ENCODE measurements at regions not wholly inside any gene's neighbourhood (a gene's known extent, or its start where the extent isn't known, plus 50 kb on each side); places are given as distances from the start of the nearest gene placed in this dataset.

GRCh38 chr7:41887416-41887815 lies 184.5 kb upstream of the INHBA start:
- no peaks in the 10 kb centered on the region for H3K36me3 ChIP-seq (ENCODE audit: control insufficient read depth in 2 of 2, insufficient read depth in 2 of 2, low read length in 1 of 2)
- TF ChIP-seq USF1 (IDR thresholded peaks at IDR 0.05; ENCODE audit: borderline replicate concordance, extremely low read length, insufficient read depth, low read depth, low read length) (no peak), SIN3A (IDR thresholded peaks at IDR 0.05; ENCODE audit: low read depth, low read length) (no peak), ATF3 (IDR thresholded peaks at IDR 0.05; ENCODE audit: borderline replicate concordance, extremely low read depth, low read depth, low read length) (no peak), RUNX3 (IDR thresholded peaks at IDR 0.05; ENCODE audit: low read length) (no peak), CTCF (IDR thresholded peaks at IDR 0.05 in 2 of 3, conservative IDR thresholded peaks at IDR 0.05 in 1 of 3; ENCODE audit: control insufficient read depth in 2 of 3, extremely low read depth in 1 of 3, insufficient read depth in 1 of 3, low read depth in 3 of 3, low read length in 3 of 3) (no peak), E2F4 (IDR thresholded peaks at IDR 0.05; ENCODE audit: low read depth, low read length) (no peak), TAF1 (IDR thresholded peaks at IDR 0.05; ENCODE audit: borderline replicate concordance, low read depth, low read length) (no peak), NFYB (IDR thresholded peaks at IDR 0.05; ENCODE audit: insufficient read depth, low read depth, low read length) (no peak), CHD4 (IDR thresholded peaks at IDR 0.05) (no peak), MYB (IDR thresholded peaks at IDR 0.05; ENCODE audit: borderline replicate concordance, low read depth, low read length) (no peak), BMI1 (IDR thresholded peaks at IDR 0.05; ENCODE audit: borderline replicate concordance) (no peak), SPI1 (IDR thresholded peaks at IDR 0.05; ENCODE audit: borderline replicate concordance, insufficient read depth, low read depth, low read length) (no peak), ATF2 (IDR thresholded peaks at IDR 0.05; ENCODE audit: low read length) (no peak), MLLT1 (IDR thresholded peaks at IDR 0.05) (no peak), SP1 (IDR thresholded peaks at IDR 0.05; ENCODE audit: low read depth, low read length) (no peak), POLR2A (IDR thresholded peaks at IDR 0.05; ENCODE audit: low read depth, low read length) (no peak), CBFB (IDR thresholded peaks at IDR 0.05; ENCODE audit: low read depth) (no peak), FOS (IDR thresholded peaks at IDR 0.05; ENCODE audit: borderline replicate concordance, extremely low read depth, insufficient read length) (no peak)
- ChIA-PET SMC1A (ENCODE audit: uncharacterized antibody, unreplicated experiment) (interaction anchor here (0.5 to 4.5 kb wide), 4 partner anchors 9 to 177 kb away, joined by 3 to 20 read pairs (median 6); no protein-coding TSS in a partner anchor), CTCF (interaction anchor here (3.1 kb wide), 1 partner anchor 54 kb away, joined by 25 read pairs; no protein-coding TSS in a partner anchor), RAD21 (ENCODE audit: unreplicated experiment) (interaction anchor here (2.0 to 2.4 kb wide), 2 partner anchors 18 to 44 kb away, joined by 7 to 10 read pairs; no protein-coding TSS in a partner anchor), POLR2A (no interaction called here)
- no peak for FAIRE-seq
- H3K4me2 ChIP-seq (ENCODE audit: control insufficient read depth, insufficient read depth), result no peak overlapping the region
- no peak overlapping the region for H2AFZ ChIP-seq (ENCODE audit: control insufficient read depth, low read depth, low read length)
- no peak overlapping the region for H3K4me3 ChIP-seq
- BruUV-seq (replicated peaks), result no TSS peak
- in situ Hi-C loops (cut with MboI), result no loop called here
- peaks cover 21% of the 10 kb centered on the region for H3K4me1 ChIP-seq (ENCODE audit: control insufficient read depth, insufficient read depth, low read length)
- ATAC-seq, result no peak
- 93% methylated on average over 4 of the region's 4 CpGs for WGBS (ENCODE audit: insufficient coverage, insufficient replicate concordance, low lambda C conversion rate, missing lambda C conversion rate)
- no peak overlapping the region for H3K27ac ChIP-seq (ENCODE audit: control insufficient read depth, insufficient read depth)
- peaks cover 2% of the 10 kb centered on the region; the same call in 2 of the 3 replicates for H3K9me3 ChIP-seq (replicated peaks; ENCODE audit: control insufficient read depth, insufficient read depth, low read length)
- H3K79me2 ChIP-seq (ENCODE audit: control insufficient read depth, insufficient read depth, low read length), result no peaks in the 10 kb centered on the region
- DNase-seq (ENCODE audit: low read depth, low spot score), result no peak
- no peaks in the 10 kb centered on the region for H3K27me3 ChIP-seq (replicated peaks in 1 of 2; ENCODE audit: control insufficient read depth in 2 of 2, insufficient read depth in 2 of 2, low read length in 1 of 2)
- H4K20me1 ChIP-seq (ENCODE audit: control insufficient read depth, insufficient read depth), result no peaks in the 10 kb centered on the region
- intact Hi-C loops (cut with micrococcal nuclease; ENCODE audit: unreplicated experiment), result loop anchor here (10.0 kb wide), 3 partner anchors 183 to 783 kb away; partner anchors contain the start of gene INHBA
- H3K9ac ChIP-seq (ENCODE audit: control insufficient read depth, insufficient read depth, low read length), result no peak overlapping the region
